ENCODE measurements at regions not wholly inside any gene's neighbourhood (a gene's known extent, or its start where the extent isn't known, plus 50 kb on each side); places are given as distances from the start of the nearest gene placed in this dataset.

- H3K27ac Mint-ChIP-seq = no peak overlapping the region
- CTCF ChIA-PET = no interaction called here
- H3K27me3 Mint-ChIP-seq (ENCODE audit: low read depth) = no peaks in the 10 kb centered on the region
- H3K36me3 Mint-ChIP-seq (ENCODE audit: low read depth) = no peaks in the 10 kb centered on the region
- H3K4me3 Mint-ChIP-seq = no peak overlapping the region
- no peak for ATAC-seq
- no peaks in the 10 kb centered on the region for H3K9me3 Mint-ChIP-seq (ENCODE audit: insufficient read depth)
- POLR2A ChIA-PET = no interaction called here
- DNase-seq = no peak
- H3K4me1 Mint-ChIP-seq (ENCODE audit: low read depth) = no peaks in the 10 kb centered on the region
These were observed 91.7 kb upstream of the SHISAL1 start for GRCh38 chr22:44404341-44405020.

- no peak for DNase-seq
- Mint-ChIP-seq H3K4me3 (no peak overlapping the region), H3K4me1 (ENCODE audit: low read depth) (no peaks in the 10 kb centered on the region), H3K27me3 (ENCODE audit: low read depth) (peaks cover 2% of the 10 kb centered on the region), H3K9me3 (ENCODE audit: insufficient read depth) (no peaks in the 10 kb centered on the region), H3K36me3 (ENCODE audit: low read depth) (no peaks in the 10 kb centered on the region), H3K27ac (no peak overlapping the region)
- POLR2A ChIA-PET = no interaction called here
- CTCF ChIA-PET = no interaction called here
- ATAC-seq = no peak
These were observed 91.0 kb upstream of the SHISAL1 start for GRCh38 chr22:44403602-44404329.

GRCh38 chr22:44403166-44403565 is 90.4 kb upstream of the SHISAL1 start:
- H3K4me1 Mint-ChIP-seq (ENCODE audit: low read depth) = no peaks in the 10 kb centered on the region
- ATAC-seq (no peak), DNase-seq (no peak)
- H3K36me3 Mint-ChIP-seq (ENCODE audit: low read depth) = no peaks in the 10 kb centered on the region
- peaks cover 2% of the 10 kb centered on the region for H3K27me3 Mint-ChIP-seq (ENCODE audit: low read depth)
- ChIA-PET CTCF (no interaction called here), POLR2A (no interaction called here)
- H3K4me3 Mint-ChIP-seq = no peak overlapping the region
- H3K9me3 Mint-ChIP-seq (ENCODE audit: insufficient read depth) = no peaks in the 10 kb centered on the region
- H3K27ac Mint-ChIP-seq = no peak overlapping the region

GRCh38 chr22:44402196-44403111 is 89.7 kb upstream of the SHISAL1 start:
- Mint-ChIP-seq H3K4me3 (no peak overlapping the region), H3K27ac (no peak overlapping the region), H3K27me3 (ENCODE audit: low read depth) (peaks cover 2% of the 10 kb centered on the region), H3K36me3 (ENCODE audit: low read depth) (no peaks in the 10 kb centered on the region), H3K4me1 (ENCODE audit: low read depth) (no peaks in the 10 kb centered on the region), H3K9me3 (ENCODE audit: insufficient read depth) (no peaks in the 10 kb centered on the region)
- ChIA-PET POLR2A (no interaction called here), CTCF (no interaction called here)
- DNase-seq = no peak
- ATAC-seq = no peak

- Mint-ChIP-seq H3K9me3 (ENCODE audit: insufficient read depth) (no peaks in the 10 kb centered on the region), H3K27me3 (ENCODE audit: low read depth) (peaks cover 2% of the 10 kb centered on the region), H3K36me3 (ENCODE audit: low read depth) (no peaks in the 10 kb centered on the region), H3K27ac (no peak overlapping the region), H3K4me3 (no peak overlapping the region), H3K4me1 (ENCODE audit: low read depth) (no peaks in the 10 kb centered on the region)
- DNase-seq = no peak
- ATAC-seq = no peak
- ChIA-PET POLR2A (no interaction called here), CTCF (no interaction called here)
These were observed 89.0 kb upstream of the SHISAL1 start for GRCh38 chr22:44401783-44402110.

GRCh38 chr22:44400763-44401060 is 88.0 kb upstream of the SHISAL1 start:
- ATAC-seq = no peak
- peaks cover 2% of the 10 kb centered on the region for H3K27me3 Mint-ChIP-seq (ENCODE audit: low read depth)
- POLR2A ChIA-PET = no interaction called here
- H3K9me3 Mint-ChIP-seq (ENCODE audit: insufficient read depth) = no peaks in the 10 kb centered on the region
- CTCF ChIA-PET = no interaction called here
- no peaks in the 10 kb centered on the region for H3K36me3 Mint-ChIP-seq (ENCODE audit: low read depth)
- no peak for DNase-seq
- no peak overlapping the region for H3K4me3 Mint-ChIP-seq
- no peaks in the 10 kb centered on the region for H3K4me1 Mint-ChIP-seq (ENCODE audit: low read depth)
- H3K27ac Mint-ChIP-seq = no peak overlapping the region

- H3K4me3 Mint-ChIP-seq = no peak overlapping the region
- CTCF ChIA-PET = no interaction called here
- peaks cover 2% of the 10 kb centered on the region for H3K27me3 Mint-ChIP-seq (ENCODE audit: low read depth)
- DNase-seq (no peak), ATAC-seq (no peak)
- POLR2A ChIA-PET = no interaction called here
- H3K4me1 Mint-ChIP-seq (ENCODE audit: low read depth) = no peaks in the 10 kb centered on the region
- no peaks in the 10 kb centered on the region for H3K36me3 Mint-ChIP-seq (ENCODE audit: low read depth)
- H3K27ac Mint-ChIP-seq = no peak overlapping the region
- no peaks in the 10 kb centered on the region for H3K9me3 Mint-ChIP-seq (ENCODE audit: insufficient read depth)
These were observed 87.4 kb upstream of the SHISAL1 start for GRCh38 chr22:44399906-44400762.

- no peak for DNase-seq
- no peak for ATAC-seq
- no peaks in the 10 kb centered on the region for H3K4me1 Mint-ChIP-seq (ENCODE audit: low read depth)
- ChIA-PET POLR2A (no interaction called here), CTCF (no interaction called here)
- no peaks in the 10 kb centered on the region for H3K36me3 Mint-ChIP-seq (ENCODE audit: low read depth)
- no peak overlapping the region for H3K4me3 Mint-ChIP-seq
- peaks cover 2% of the 10 kb centered on the region for H3K27me3 Mint-ChIP-seq (ENCODE audit: low read depth)
- no peaks in the 10 kb centered on the region for H3K9me3 Mint-ChIP-seq (ENCODE audit: insufficient read depth)
- no peak overlapping the region for H3K27ac Mint-ChIP-seq
These were observed 86.4 kb upstream of the SHISAL1 start for GRCh38 chr22:44398856-44399837.

GRCh38 chr22:44396727-44397722 is 84.3 kb upstream of the SHISAL1 start:
- H3K9me3 Mint-ChIP-seq (ENCODE audit: insufficient read depth) = no peaks in the 10 kb centered on the region
- no peaks in the 10 kb centered on the region for H3K4me1 Mint-ChIP-seq (ENCODE audit: low read depth)
- no peak overlapping the region for H3K4me3 Mint-ChIP-seq
- DNase-seq = no peak
- H3K27ac Mint-ChIP-seq = no peak overlapping the region
- POLR2A ChIA-PET = no interaction called here
- CTCF ChIA-PET = no interaction called here
- no peak for ATAC-seq
- peaks cover 2% of the 10 kb centered on the region for H3K27me3 Mint-ChIP-seq (ENCODE audit: low read depth)
- no peaks in the 10 kb centered on the region for H3K36me3 Mint-ChIP-seq (ENCODE audit: low read depth)

- Mint-ChIP-seq H3K9me3 (ENCODE audit: insufficient read depth) (no peaks in the 10 kb centered on the region), H3K27ac (no peak overlapping the region), H3K36me3 (ENCODE audit: low read depth) (no peaks in the 10 kb centered on the region), H3K4me3 (no peak overlapping the region), H3K4me1 (ENCODE audit: low read depth) (no peaks in the 10 kb centered on the region), H3K27me3 (ENCODE audit: low read depth) (peaks cover 4% of the 10 kb centered on the region)
- CTCF ChIA-PET = no interaction called here
- POLR2A ChIA-PET = no interaction called here
- no peak for DNase-seq
- no peak for ATAC-seq
These were observed 83.4 kb upstream of the SHISAL1 start for GRCh38 chr22:44396021-44396726.

Measured in activated CD8-positive, alpha-beta T cell treated with anti-CD3 and anti-CD28 coated beads, Interleukin-2, amount 10 ng/mL, durations not matched to agents 7 days and 5 days (primary cell).